Vagina (tissue), 2 donors: ENCODE measurements at regions not wholly inside any gene's neighbourhood (a gene's known extent, or its start where the extent isn't known, plus 50 kb on each side); places are given as distances from the start of the nearest gene placed in this dataset.

Experiments
- CTCF ChIP-seq, 3 experiments: fragments of 450-650 bp in 2 of 3; fragments of 200-600 bp in 1 of 3; sonication (generic) in 1 of 3; IDR thresholded peaks; one replicate each; pipeline ENCODE4 v1.5.1; 2017 to 2019; ENCODE audit warnings: antibody characterized with exemption in 3 of 3, mild to moderate bottlenecking in 2 of 3, moderate library complexity in 2 of 3
- POLR2A ChIP-seq, 2 donors: fragments of 450-650 bp; IDR thresholded peaks; one replicate each; pipeline ENCODE4 v1.6.1; 2017; ENCODE audit warnings: antibody characterized with exemption in 2 of 2, mild to moderate bottlenecking in 2 of 2, moderate library complexity in 2 of 2
- POLR2AphosphoS5 ChIP-seq, 2 donors: sonication (generic); formaldehyde crosslinking; IDR thresholded peaks; one replicate each; pipeline ENCODE4 v1.9.0; 2017; ENCODE audit warnings: antibody characterized with exemption in 2 of 2, mild to moderate bottlenecking in 2 of 2, low read depth in 1 of 2; ENCODE audit not compliant: insufficient read depth in 1 of 2

- no peak for TF ChIP-seq CTCF (IDR thresholded peaks at IDR 0.05)
- no peak for TF ChIP-seq POLR2A (IDR thresholded peaks at IDR 0.05)
- no peak for TF ChIP-seq POLR2AphosphoS5 (IDR thresholded peaks at IDR 0.05; ENCODE audit: insufficient read depth in 1 of 2, low read depth in 1 of 2)
Measured at GRCh38 chr2:84323890-84324289, 135.2 kb downstream of the SUCLG1 start.
